NCI-H2171 (cell line): ENCODE measurements at regions not wholly inside any gene's neighbourhood (a gene's known extent, or its start where the extent isn't known, plus 50 kb on each side); places are given as distances from the start of the nearest gene placed in this dataset.
"Not testable (repeated sequence)": the region's sequence is repeated elsewhere in the genome, so short reads cannot be mapped to it uniquely, and the experiment has no call there.

Experiments
- DNase-seq: peaks from one replicate; lab custom pipeline; 2025; lab: John Stamatoyannopoulos, UW

DNA sequence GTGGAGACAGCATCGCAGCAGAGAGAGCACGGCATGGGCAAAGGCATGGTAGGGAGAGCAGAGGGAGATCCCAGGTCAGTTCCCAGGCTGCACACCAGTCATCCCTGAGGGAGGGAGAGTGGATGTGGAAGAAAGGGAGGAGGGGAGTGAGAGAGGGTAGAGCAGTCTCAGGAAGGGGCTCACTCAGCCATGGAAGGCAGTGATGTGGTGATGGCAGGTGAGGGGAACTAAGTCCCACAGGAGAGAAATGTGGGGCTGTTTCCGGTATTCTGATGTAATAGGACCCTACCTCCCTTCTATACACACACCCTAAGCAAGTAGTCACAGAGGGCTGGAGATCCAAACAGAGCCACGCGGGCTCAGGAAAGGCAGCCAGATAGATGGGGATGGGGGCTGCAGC is 500.3 kb upstream of the CDH11 start:
- no peak for DNase-seq

- DNase-seq = no peak
Measured at GRCh38 chr16:65621640-65622039, 499.8 kb upstream of the CDH11 start.

DNA sequence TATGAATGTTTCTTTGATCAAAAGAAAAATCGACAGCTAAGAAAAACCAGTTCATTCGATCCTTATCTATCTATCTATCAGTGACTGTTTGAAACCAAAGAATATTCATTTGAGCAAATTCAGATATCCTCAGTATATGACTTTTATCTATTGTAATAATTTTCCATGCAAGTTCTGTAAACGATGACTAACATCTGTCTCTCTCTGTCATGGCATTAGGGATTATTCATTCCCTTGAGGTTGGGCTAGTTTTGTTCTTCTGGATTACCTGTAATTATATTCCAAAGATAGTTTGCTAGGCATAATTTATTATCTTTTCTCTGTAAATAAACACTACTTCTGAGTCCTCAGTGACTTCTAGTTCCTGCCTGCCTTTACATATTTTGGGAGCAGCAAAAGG is 497.7 kb upstream of the CDH11 start:
- no peak for DNase-seq

DNA sequence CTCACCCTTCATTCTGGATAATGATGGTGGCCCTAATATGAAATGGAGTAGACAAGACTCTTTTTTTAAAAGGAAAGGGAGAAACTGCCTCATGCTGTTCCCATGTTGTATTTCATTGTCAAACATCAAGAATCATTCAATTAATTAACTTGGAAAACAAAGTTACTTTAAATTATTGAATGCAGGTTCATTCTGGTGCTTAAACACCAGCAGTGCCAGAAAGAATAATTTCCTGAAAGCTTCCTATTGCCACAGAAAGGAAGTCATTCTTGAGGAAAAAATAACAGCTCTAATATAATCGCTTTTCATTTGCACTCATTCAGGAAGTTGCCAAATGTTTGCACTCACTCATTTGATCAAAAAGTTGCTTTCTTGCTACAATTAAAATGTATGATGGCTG is 497.1 kb upstream of the CDH11 start:
- DNase-seq = no peak

- no peak for DNase-seq
Measured at GRCh38 chr16:65618333-65618732, 496.5 kb upstream of the CDH11 start.

GRCh38 chr16:65617421-65617820 is 495.6 kb upstream of the CDH11 start:
- DNase-seq = no peak

DNA sequence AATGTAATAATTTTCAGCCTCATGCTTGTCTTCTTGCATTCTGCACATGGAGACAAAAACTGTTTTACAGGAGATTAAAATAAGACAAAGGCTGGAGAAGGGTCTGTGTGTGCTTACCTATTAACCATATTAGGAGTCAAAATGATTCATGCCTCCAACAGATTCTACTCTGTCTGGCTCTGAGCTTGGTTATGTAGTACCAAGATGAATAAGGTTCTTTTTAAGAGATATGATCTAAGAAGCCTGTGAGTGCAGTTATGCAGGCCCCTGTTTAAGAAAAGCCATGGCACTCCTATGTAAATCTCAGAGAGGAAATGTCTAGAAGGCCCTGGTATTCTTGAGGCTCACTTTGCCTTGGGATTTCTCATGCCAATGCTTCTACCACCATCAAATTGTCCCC is 486.6 kb upstream of the CDH11 start:
- DNase-seq = no peak

- no peak for DNase-seq
Measured at GRCh38 chr16:65604771-65605170, 482.9 kb upstream of the CDH11 start.

- DNase-seq = no peak
Measured at GRCh38 chr16:65601781-65602180, 479.9 kb upstream of the CDH11 start.

DNA sequence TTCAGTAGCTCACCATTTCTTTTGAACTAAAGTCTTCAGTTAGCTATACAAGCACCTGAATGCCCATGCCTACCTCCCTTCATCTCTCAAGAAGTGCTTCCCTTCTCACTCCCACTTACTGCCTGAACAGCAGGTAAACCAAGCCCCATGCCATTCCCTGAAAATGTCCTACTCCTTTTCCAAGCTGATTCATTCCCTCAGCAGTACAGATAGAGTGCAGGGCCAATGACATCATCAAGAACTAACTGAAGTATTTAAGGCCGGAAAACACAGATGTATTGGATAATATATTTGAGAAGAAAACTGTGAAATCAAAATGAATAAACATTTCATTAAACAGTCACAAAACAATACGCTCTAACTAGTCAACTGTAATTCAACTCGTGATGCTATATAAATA is 478.8 kb upstream of the CDH11 start:
- no peak for DNase-seq

DNA sequence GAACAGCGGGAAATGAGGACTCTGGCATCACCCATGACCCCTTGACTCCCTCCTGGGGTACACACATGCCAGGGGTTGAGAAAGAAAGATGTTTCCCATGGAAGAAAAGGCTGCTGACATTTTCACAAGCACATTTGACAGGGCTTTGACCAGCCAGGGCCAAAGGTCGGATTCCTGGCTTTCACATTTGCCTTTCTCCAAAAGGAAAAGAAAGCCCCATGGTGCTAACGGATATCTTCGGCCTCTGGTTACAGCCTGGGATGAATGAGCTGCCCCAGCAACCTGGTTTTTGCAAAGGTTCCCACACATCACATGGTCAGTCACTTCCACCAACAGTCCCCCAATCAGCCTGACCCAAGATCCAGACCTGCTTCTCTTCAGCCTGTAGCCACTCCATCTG is 478.2 kb upstream of the CDH11 start:
- no peak for DNase-seq

DNA sequence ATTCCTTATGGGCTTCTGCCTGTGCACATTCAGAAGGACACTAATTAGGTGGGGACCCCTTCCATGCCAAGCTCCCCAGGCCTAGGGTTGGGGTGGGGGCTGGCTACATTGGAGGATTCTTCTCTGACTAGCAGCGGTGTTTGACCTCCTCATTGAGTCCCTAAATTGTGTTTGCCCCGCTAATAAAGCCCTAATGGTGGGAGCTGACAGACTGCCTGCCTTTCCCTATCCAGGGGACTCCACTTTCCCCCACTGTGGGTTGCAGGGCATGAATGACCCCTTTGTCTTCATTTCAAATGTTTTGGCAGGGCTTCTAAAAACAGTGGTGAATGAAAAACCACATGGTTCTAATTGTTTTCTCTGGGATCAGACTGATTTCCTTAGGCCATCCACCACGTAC is 476.8 kb upstream of the CDH11 start:
- no peak for DNase-seq

GRCh38 chr16:65583498-65583897 is 461.6 kb upstream of the CDH11 start:
- DNase-seq = no peak

- DNase-seq = no peak
Measured at GRCh38 chr16:65579050-65579449, 457.2 kb upstream of the CDH11 start.

- DNase-seq = no peak
Measured at GRCh38 chr16:65576631-65577030, 454.8 kb upstream of the CDH11 start.

DNA sequence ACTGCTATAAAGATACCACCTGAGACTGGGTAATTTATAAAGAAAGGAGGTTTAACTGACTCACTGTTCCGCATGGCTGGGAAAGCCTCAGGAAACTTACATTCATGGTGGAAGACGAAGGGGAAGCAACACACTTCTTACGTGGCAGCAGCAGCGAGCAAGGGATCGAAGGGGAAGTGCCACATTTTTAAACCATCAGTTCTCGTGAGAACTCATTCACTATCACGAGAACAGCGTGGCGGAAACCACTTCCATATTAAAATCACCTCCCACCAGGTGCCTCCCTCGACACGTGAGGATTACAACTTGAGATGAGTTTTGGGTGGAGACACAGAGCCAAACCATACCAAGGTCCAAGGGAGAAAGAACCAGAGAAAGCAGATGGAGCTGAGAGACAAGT is 454.3 kb upstream of the CDH11 start:
- no peak for DNase-seq

- no peak for DNase-seq
Measured at GRCh38 chr16:65574326-65574966, 452.6 kb upstream of the CDH11 start.

GRCh38 chr16:65572156-65572555 is 450.3 kb upstream of the CDH11 start:
- no peak for DNase-seq

DNA sequence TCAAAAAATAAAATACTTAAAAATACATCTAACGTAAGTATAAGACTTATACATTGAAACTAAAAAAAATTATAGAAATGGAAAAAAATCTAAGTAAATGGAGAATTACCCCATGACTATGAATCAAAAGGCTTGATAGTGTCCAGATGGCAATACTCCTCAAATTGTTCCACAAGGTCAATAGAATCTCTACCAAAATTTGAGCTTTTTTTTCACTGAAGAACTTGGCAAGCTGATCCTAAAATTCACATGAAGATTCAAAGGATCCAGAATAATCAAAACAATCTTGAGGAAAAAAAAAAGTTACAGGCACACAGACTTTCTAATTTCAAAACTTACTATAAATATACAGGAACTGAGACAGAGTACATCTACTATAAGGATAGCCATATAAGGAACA is 448.4 kb upstream of the CDH11 start:
- DNase-seq = no peak

DNA sequence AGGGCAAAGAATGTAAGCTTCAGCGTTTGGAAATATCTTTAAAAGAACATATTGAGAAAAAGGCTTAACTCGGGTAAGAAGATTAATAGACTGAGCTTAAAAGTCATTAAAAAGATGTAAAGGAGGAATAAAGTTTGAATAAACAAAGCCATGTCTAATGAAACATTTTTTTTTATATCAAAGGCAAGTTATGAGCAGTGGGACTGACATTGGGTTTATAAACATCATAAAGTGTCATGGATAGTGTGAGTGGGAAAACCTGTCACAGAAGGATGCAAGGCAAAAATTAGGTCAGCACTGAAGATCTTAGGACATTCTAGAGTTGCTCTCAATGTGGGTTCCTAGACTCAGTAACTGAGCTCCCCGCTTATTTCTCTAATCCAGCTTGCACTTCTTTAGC is 438.0 kb upstream of the CDH11 start:
- DNase-seq = no peak

DNA sequence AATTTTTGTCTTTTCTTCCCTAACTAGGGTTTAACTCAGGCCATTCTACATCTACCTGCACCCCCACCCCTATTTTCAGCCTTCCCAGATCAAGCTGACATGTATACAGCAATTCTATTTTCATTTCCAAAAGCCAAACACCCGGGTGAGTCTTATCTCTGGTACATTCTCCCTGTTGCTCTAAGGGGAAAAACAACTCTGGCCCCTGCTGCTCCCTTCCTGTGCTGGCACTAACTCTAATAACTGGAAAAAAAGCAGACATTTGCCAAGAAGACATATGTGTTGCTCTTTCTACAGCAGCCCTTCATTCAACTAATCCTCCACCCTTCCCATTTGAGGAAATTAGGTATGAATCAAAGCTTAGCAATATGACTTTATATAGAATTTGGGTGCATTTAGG is 427.8 kb upstream of the CDH11 start:
- DNase-seq = not testable (repeated sequence)

- no peak for DNase-seq
Measured at GRCh38 chr16:65548470-65548869, 426.6 kb upstream of the CDH11 start.

DNA sequence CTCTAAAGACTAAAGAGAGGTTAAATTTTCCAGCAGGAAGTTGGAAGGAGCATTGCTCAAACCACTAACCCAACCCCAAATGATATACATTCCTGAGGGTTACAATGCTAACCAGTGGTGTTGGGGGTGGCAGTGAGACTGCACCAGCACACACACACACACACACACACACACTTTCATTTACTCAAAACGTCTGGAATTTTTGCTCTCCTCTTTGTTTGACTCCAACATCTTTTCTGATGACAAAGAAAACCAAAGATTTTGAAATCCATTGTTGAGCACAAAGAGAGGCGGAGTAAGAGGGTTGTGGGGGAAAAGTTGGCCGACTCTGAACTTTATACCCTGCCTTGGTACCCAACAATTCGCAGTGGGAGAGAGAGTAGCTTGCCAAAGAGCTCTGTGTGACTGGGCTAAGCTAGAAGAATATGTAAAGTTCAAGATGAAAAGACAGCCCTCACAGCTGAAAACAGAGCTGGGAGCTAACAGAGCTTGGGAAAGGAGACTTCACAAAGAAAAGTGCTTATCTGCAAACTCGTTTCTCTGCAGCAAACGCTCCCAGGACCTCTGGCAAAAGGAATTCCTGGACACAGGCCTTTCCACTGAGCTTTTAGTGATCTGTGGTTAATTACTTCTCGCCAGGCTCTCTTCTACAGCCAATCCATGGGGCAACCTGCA is 426.0 kb upstream of the CDH11 start:
- no peak for DNase-seq

DNA sequence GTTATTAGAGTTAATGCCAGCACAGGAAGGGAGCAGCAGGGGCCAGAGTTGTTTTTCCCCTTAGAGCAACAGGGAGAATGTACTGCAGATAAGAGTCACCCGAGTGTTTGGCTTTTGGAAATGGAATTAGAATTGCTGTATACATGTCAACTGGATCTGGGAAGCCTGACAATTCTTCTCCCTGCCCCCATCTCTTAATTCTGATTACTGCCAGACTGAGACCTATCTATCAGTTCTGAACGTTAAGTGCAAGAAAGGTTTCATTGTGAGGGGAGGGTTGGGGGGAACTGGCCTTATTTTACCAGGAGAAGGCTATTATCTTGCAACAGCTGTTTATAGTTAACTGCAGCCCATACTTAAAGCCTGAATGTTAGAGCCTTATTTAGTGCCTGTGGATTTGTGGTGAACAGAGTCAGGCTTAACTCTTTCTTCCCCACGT is 424.5 kb upstream of the CDH11 start:
- DNase-seq = no peak
